WTC11 (cell line): ENCODE measurements at regions not wholly inside any gene's neighbourhood (a gene's known extent, or its start where the extent isn't known, plus 50 kb on each side); places are given as distances from the start of the nearest gene placed in this dataset.
A peak's percentile ranks its signal among the peaks of the same experiment; 100 is the strongest.

Source experiments
- ATAC-seq: fragments of 200-7000 bp; cut with Tn5 transposase; 2 replicates; pipeline ENCODE4 v1.10.0; 2021; ENCODE audit warnings: mild to moderate bottlenecking, moderate library complexity
- CTCF ChIA-PET: fragments of 300-600 bp; sonication (Branson Sonifier 250); formaldehyde crosslinking; loops from one replicate; lab custom pipeline; 2021; ENCODE audit warnings: antibody characterized with exemption; lab: Charles Lee
- POLR2A ChIA-PET: fragments of 350-600 bp; sonication (Branson Sonifier 250); formaldehyde crosslinking; loops from one replicate; lab custom pipeline; 2021; ENCODE audit warnings: antibody characterized with exemption; lab: Charles Lee
- DNase-seq: peaks from one replicate; pipeline ENCODE4 v3.0.0; 2021; ENCODE audit warnings: low spot score
- H3K27ac Mint-ChIP-seq: 2 replicates; pipeline ENCODE4 v1.8.0; 2021; ENCODE audit warnings: mixed read lengths
- H3K27me3 Mint-ChIP-seq: 2 replicates; pipeline ENCODE4 v1.8.0; 2021; ENCODE audit warnings: low read depth, mild to moderate bottlenecking, moderate library complexity, mixed read lengths
- H3K36me3 Mint-ChIP-seq: 2 replicates; pipeline ENCODE4 v1.8.0; 2021; ENCODE audit warnings: mixed read lengths
- H3K4me1 Mint-ChIP-seq: 2 replicates; pipeline ENCODE4 v1.8.0; 2022; ENCODE audit warnings: mixed read lengths
- H3K4me3 Mint-ChIP-seq: 2 replicates; pipeline ENCODE4 v1.8.0; 2021; ENCODE audit warnings: mild to moderate bottlenecking, moderate library complexity, mixed read lengths
- H3K9me3 Mint-ChIP-seq: 2 replicates; pipeline ENCODE4 v1.8.0; 2021; ENCODE audit warnings: mixed read lengths
- ATF2 ChIP-seq: sonication (generic); formaldehyde crosslinking; IDR thresholded peaks from 2 replicates; pipeline ENCODE4 v1.8.1; 2022; ENCODE audit warnings: low read depth, missing genetic modification reagents, borderline replicate concordance
- CBFB ChIP-seq: sonication (generic); formaldehyde crosslinking; IDR thresholded peaks from 2 replicates; pipeline ENCODE4 v1.8.1; 2022; ENCODE audit warnings: mild to moderate bottlenecking, low read depth, missing genetic modification reagents
- CREM ChIP-seq: sonication (generic); formaldehyde crosslinking; IDR thresholded peaks from 2 replicates; pipeline ENCODE4 v1.8.1; 2022; ENCODE audit warnings: mild to moderate bottlenecking, missing genetic modification reagents, moderate library complexity
- CTCF ChIP-seq: fragments of 200-600 bp; IDR thresholded peaks from 2 replicates; pipeline ENCODE4 v1.8.0; 2022; ENCODE audit warnings: antibody characterized with exemption
- ESRRA ChIP-seq: sonication (generic); formaldehyde crosslinking; IDR thresholded peaks from 2 replicates; pipeline ENCODE4 v1.8.1; 2022; ENCODE audit warnings: mild to moderate bottlenecking, missing genetic modification reagents, borderline replicate concordance
- FOXK1 ChIP-seq: sonication (generic); formaldehyde crosslinking; IDR thresholded peaks from 2 replicates; pipeline ENCODE4 v1.8.0; 2022; ENCODE audit warnings: mild to moderate bottlenecking, moderate library complexity, missing genetic modification reagents
- FOXP4 ChIP-seq: sonication (generic); formaldehyde crosslinking; IDR thresholded peaks from 2 replicates; pipeline ENCODE4 v1.8.0; 2022; ENCODE audit warnings: mild to moderate bottlenecking, missing genetic modification reagents
- GRHL2 ChIP-seq: fragments of 250-450 bp; sonication (Bioruptor Pico); IDR thresholded peaks from 2 replicates; pipeline ENCODE4 v1.8.0; 2022; ENCODE audit warnings: mild to moderate bottlenecking, moderate library complexity; ENCODE audit not compliant: insufficient replicate concordance, severe bottlenecking
- JAZF1 ChIP-seq: fragments of 250-450 bp; sonication (Bioruptor Pico); IDR thresholded peaks from 2 replicates; pipeline ENCODE4 v1.9.0; 2021; ENCODE audit warnings: moderate library complexity, mild to moderate bottlenecking, inconsistent platforms
- MXD4 ChIP-seq: fragments of 250-450 bp; sonication (Bioruptor Pico); IDR thresholded peaks from 2 replicates; pipeline ENCODE4 v1.8.0; 2021; ENCODE audit warnings: mild to moderate bottlenecking, moderate library complexity, borderline replicate concordance
- NR3C1 ChIP-seq: sonication (generic); formaldehyde crosslinking; conservative IDR thresholded peaks from 2 replicates; pipeline ENCODE4 v1.8.1; 2023; ENCODE audit warnings: low read depth, mild to moderate bottlenecking, missing genetic modification reagents
- OVOL2 ChIP-seq: fragments of 250-450 bp; sonication (Bioruptor Pico); IDR thresholded peaks from 2 replicates; pipeline ENCODE4 v1.9.0; 2021; ENCODE audit warnings: mild to moderate bottlenecking, borderline replicate concordance
- PRDM15 ChIP-seq: sonication (generic); formaldehyde crosslinking; IDR thresholded peaks from 2 replicates; pipeline ENCODE4 v1.8.0; 2022; ENCODE audit warnings: missing genetic modification reagents
- PRRX2 ChIP-seq: fragments of 250-450 bp; sonication (Bioruptor Pico); IDR thresholded peaks from 2 replicates; pipeline ENCODE4 v1.8.0; 2021; ENCODE audit warnings: mild to moderate bottlenecking
- SMAD3 ChIP-seq: sonication (generic); formaldehyde crosslinking; IDR thresholded peaks from 2 replicates; pipeline ENCODE4 v1.8.0; 2022; ENCODE audit warnings: missing genetic modification reagents, mild to moderate bottlenecking, borderline replicate concordance
- SP1 ChIP-seq: sonication (generic); formaldehyde crosslinking; conservative IDR thresholded peaks from 2 replicates; pipeline ENCODE4 v1.8.1; 2022; ENCODE audit warnings: missing genetic modification reagents
- ZBTB21 ChIP-seq: sonication (generic); formaldehyde crosslinking; IDR thresholded peaks from 2 replicates; pipeline ENCODE4 v1.8.1; 2023; ENCODE audit warnings: mild to moderate bottlenecking, missing genetic modification reagents, borderline replicate concordance
- ZNF232 ChIP-seq: sonication (generic); formaldehyde crosslinking; IDR thresholded peaks from 2 replicates; pipeline ENCODE4 v1.8.0; 2022; ENCODE audit warnings: mild to moderate bottlenecking, missing genetic modification reagents
- TF ChIP-seq, protein P1 (sequence below): sonication (generic); formaldehyde crosslinking; IDR thresholded peaks from 2 replicates; pipeline ENCODE4 v1.8.0; 2022; ENCODE audit warnings: mild to moderate bottlenecking, missing genetic modification reagents
- TF ChIP-seq, protein P2 (sequence below): sonication (generic); formaldehyde crosslinking; IDR thresholded peaks from 2 replicates; pipeline ENCODE4 v1.8.1; 2023; ENCODE audit warnings: mild to moderate bottlenecking, moderate library complexity, missing genetic modification reagents

DNA sequence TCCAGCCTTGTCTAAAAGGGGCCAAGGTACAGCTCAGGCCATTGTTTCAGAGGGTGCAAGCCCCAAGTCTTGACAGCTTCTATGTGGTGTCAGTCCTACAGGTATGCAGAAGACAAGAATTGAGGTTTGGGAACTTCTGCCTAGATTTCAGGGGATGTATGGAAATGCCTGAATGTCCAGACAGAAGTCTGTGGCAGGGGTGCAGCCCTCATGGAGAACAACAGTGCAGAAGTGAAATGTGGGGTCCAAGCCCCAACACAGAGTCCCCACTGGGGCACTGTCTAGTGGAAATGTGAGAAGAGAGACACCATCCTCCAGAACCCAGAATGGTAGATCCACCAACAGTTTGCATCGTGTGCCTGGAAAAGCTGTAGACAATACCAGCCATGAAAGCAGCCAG lies 400.3 kb upstream of the CAMK1G start:
- CTCF ChIA-PET: no interaction called here
- H3K27me3 Mint-ChIP-seq: peaks cover 6% of the 10 kb centered on the region
- TF ChIP-seq PRDM15 (no peak), SMAD3 (CRISPR knock-in tag) (no peak), MXD4 (CRISPR knock-in tag) (no peak), FOXP4 (CRISPR knock-in tag) (no peak), ATF2 (CRISPR knock-in tag) (no peak)

DNA sequence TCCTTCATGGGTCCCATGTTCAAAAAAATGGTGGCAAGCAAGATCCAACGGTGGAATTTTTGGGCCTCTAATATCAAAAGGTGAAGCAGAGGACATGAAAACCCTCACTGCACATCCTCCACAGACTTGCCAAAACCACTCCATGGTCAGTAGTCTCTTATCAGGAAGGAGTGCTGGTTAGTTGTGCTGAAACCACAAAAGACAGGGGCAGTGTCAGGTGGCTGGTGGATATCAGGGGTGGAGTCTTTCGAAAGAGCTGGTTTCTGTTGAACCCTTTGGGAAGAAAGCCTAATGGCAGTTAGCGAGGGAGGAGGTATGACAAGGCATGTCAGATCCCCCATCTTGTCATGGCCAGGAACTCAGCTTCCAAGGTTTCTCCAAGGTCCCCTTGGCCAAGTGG lies 395.9 kb upstream of the CAMK1G start:
- no peak for ATAC-seq
- H3K9me3 Mint-ChIP-seq: peaks cover 28% of the 10 kb centered on the region
- TF ChIP-seq ZNF232 (CRISPR knock-in tag) (no peak), JAZF1 (no peak), PRRX2 (CRISPR knock-in tag) (no peak), ESRRA (CRISPR knock-in tag) (no peak), CBFB (no peak)
- TF ChIP-seq, protein P1, sequence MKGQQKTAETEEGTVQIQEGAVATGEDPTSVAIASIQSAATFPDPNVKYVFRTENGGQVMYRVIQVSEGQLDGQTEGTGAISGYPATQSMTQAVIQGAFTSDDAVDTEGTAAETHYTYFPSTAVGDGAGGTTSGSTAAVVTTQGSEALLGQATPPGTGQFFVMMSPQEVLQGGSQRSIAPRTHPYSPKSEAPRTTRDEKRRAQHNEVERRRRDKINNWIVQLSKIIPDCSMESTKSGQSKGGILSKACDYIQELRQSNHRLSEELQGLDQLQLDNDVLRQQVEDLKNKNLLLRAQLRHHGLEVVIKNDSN: no peak
- ChIA-PET POLR2A (no interaction called here), CTCF (interaction anchor here (0.6 kb wide), 1 partner anchor 535 kb away, joined by 3 read pairs; no protein-coding TSS in a partner anchor)
- H3K27ac Mint-ChIP-seq: no peak overlapping the region
- peaks cover 2% of the 10 kb centered on the region; the same call in 1 of the 2 replicates for H3K27me3 Mint-ChIP-seq
- no peak for DNase-seq
- H3K4me3 Mint-ChIP-seq: no peak overlapping the region
- peaks cover 19% of the 10 kb centered on the region for H3K36me3 Mint-ChIP-seq
- peaks cover 21% of the 10 kb centered on the region for H3K4me1 Mint-ChIP-seq

More for the DNA sequence above, 400.3 kb upstream of the CAMK1G start:
- peaks cover 69% of the 10 kb centered on the region for H3K9me3 Mint-ChIP-seq
- ATAC-seq (no peak), DNase-seq (no peak)
- POLR2A ChIA-PET: no interaction called here
- no peak overlapping the region for H3K27ac Mint-ChIP-seq
- peaks cover 41% of the 10 kb centered on the region for H3K36me3 Mint-ChIP-seq
- H3K4me1 Mint-ChIP-seq: no peaks in the 10 kb centered on the region
- H3K4me3 Mint-ChIP-seq: no peak overlapping the region

DNA sequence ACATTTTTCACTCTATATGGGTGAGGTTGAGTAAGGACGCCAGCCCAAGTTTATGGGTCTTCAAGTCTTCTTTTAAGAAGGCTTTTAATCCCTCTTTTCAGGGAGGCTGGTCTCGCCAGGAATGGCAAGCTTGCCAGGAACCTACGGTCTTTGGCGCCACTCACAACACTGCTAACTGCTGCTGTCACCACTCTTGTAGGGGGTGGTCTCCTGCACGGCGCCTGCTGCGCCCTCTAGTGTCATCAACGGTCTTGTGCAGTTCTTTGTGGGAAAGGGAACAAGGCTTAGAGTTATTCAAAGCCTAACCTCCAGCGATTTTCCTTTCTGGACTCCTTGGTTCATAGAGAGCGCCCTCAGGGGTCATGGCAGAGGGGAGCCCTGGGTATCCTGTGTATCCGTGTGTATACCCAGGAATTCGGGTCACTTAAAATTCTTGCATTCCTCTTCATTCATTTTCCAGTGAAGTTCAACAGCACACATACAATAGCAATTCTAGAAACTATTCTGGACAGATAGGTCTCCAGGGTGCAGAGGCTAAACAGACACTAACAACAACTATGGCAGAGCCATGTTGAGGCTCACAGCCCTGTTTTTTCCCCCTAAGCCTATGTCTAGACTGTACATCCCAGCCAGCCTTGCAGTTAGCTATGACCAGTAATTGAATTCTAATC lies 392.8 kb upstream of the CAMK1G start:
- Mint-ChIP-seq H3K4me1 (peaks cover 26% of the 10 kb centered on the region), H3K27me3 (no peaks in the 10 kb centered on the region), H3K27ac (no peak overlapping the region), H3K36me3 (peaks cover 17% of the 10 kb centered on the region), H3K4me3 (no peak overlapping the region), H3K9me3 (peaks cover 15% of the 10 kb centered on the region)
- ChIA-PET CTCF (interaction anchor here (0.6 to 1.6 kb wide), 10 partner anchors 12 to 1169 kb away, joined by 3 to 13 read pairs (median 4); no protein-coding TSS in a partner anchor), POLR2A (no interaction called here)
- TF ChIP-seq OVOL2 (CRISPR knock-in tag): no peak
- TF ChIP-seq, protein P2, sequence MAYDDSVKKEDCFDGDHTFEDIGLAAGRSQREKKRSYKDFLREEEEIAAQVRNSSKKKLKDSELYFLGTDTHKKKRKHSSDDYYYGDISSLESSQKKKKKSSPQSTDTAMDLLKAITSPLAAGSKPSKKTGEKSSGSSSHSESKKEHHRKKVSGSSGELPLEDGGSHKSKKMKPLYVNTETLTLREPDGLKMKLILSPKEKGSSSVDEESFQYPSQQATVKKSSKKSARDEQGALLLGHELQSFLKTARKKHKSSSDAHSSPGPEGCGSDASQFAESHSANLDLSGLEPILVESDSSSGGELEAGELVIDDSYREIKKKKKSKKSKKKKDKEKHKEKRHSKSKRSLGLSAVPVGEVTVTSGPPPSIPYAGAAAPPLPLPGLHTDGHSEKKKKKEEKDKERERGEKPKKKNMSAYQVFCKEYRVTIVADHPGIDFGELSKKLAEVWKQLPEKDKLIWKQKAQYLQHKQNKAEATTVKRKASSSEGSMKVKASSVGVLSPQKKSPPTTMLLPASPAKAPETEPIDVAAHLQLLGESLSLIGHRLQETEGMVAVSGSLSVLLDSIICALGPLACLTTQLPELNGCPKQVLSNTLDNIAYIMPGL: peak; percentile 35; the same call in 1 of the 2 replicates
- 0 out of 2 replicates have a peak, but pooled peaks have one; percentile 63 for TF ChIP-seq NR3C1 (CRISPR knock-in tag)
- TF ChIP-seq GRHL2: no peak
- TF ChIP-seq CTCF: peak; percentile 83
- no peak for TF ChIP-seq PRRX2 (CRISPR knock-in tag)
- TF ChIP-seq ZBTB21: 0 out of 2 replicates have a peak, but pooled peaks have one; percentile 54
- 0 out of 2 replicates have a peak, but pooled peaks have one; percentile 47 for TF ChIP-seq FOXK1 (CRISPR knock-in tag)
- no peak for TF ChIP-seq CREM (CRISPR knock-in tag)
- no peak for TF ChIP-seq JAZF1
- TF ChIP-seq SP1 (CRISPR knock-in tag): peak; percentile 64
- ATAC-seq (peak; percentile 100), DNase-seq (peak; percentile 86)
